ENCODE measurements at regions not wholly inside any gene's neighbourhood (a gene's known extent, or its start where the extent isn't known, plus 50 kb on each side); places are given as distances from the start of the nearest gene placed in this dataset.

DNA sequence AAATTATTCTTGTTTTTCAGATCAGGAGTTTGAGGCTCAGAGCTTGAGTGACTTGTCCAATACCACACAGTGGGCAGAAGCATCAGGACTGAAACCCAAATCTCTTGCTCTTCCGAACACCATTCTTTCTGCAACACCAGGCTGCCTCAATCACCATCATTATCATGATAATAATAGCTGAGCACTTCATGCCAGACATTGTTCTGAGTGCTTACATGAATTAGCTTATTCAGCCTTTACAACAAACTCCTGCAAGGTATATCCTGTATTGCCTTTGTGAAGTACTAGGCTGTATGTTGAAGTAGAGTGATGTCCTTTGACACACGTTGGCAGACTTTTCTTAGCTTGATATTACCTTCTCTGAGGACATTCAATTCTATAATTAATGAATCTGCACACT lies 257.4 kb upstream of the ATP2B1 start:
- no peak for TF ChIP-seq CTCF (IDR thresholded peaks at IDR 0.05)
- TF ChIP-seq POLR2A (IDR thresholded peaks at IDR 0.05) = no peak
